Anterior cingulate cortex (tissue), 58 donors: ENCODE measurements at regions not wholly inside any gene's neighbourhood (a gene's known extent, or its start where the extent isn't known, plus 50 kb on each side); places are given as distances from the start of the nearest gene placed in this dataset.
"Not testable (repeated sequence)": the region's sequence is repeated elsewhere in the genome, so short reads cannot be mapped to it uniquely, and the experiment has no call there.

Experiments used
- DNase-seq, 58 donors: peaks; one replicate each; lab custom pipeline; 2025; lab: John Stamatoyannopoulos, UW

- DNase-seq: no peak
These were observed 88.9 kb downstream of the ADCYAP1 start for GRCh38 chr18:993560-993959.

DNA sequence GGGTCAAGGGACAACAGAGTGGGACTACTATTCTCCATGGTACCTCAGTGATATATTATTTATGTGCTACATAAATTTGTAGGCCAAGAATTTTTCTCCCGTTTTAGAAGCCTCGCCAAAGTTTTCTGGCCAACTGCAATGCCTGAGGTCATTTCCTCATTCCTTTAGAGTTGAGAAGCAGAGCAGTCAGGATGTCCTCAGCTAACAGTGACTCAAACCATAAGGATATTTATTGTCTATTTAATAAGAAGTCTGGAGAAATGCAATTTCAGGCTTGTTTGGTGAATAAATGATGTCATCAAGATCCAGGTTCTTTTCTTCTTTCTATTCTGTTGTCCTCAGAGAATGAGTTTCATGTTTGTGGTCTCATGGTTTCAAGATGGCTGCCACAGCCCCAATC, 91.0 kb downstream of the ADCYAP1 start:
- no peak for DNase-seq

DNA sequence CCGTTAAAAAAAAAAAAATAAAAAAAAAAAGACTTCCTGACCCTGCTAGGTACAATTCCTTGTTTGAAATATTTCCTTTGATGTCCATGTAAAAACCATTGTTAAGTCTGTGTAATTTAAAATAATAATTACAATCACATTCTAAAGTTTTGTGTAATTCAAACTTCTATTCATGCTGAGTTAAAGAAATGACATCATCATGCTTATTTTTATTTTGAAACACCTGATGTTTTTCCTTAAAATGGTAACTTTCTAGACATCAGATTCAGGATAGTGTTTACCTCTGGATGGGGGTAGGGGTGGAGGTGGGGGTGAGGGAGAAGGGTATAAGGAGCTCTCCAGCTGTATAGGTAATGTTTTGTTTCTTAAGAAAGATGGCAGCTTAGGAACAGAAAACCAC, 92.8 kb downstream of the ADCYAP1 start:
- no peak for DNase-seq

GRCh38 chr18:998936-999335, 94.3 kb downstream of the ADCYAP1 start:
- DNase-seq: no peak

- no peak for DNase-seq
These were observed 98.0 kb downstream of the ADCYAP1 start for GRCh38 chr18:1002653-1003178.

DNA sequence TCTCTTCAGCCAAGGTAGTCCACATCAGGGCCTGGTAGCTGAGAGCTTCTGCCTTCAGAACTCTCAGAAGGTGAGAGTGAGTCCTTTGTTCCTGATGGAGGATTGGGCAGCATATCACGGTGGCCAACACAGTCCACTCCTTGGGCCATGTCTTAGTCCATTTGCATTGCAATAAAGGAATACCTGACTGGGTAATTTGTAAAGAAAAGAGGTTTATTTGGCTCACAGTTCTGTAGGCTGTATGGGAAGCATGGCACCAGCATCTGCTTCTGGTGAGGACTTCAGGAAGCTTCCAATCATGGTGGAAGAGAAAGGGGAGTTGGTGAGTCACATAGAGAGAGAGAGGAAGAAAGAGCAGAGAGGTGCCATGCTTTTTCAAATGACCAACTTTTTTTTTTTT, 98.8 kb downstream of the ADCYAP1 start:
- DNase-seq: no peak

GRCh38 chr18:1006304-1006703, 101.6 kb downstream of the ADCYAP1 start:
- no peak for DNase-seq

DNA sequence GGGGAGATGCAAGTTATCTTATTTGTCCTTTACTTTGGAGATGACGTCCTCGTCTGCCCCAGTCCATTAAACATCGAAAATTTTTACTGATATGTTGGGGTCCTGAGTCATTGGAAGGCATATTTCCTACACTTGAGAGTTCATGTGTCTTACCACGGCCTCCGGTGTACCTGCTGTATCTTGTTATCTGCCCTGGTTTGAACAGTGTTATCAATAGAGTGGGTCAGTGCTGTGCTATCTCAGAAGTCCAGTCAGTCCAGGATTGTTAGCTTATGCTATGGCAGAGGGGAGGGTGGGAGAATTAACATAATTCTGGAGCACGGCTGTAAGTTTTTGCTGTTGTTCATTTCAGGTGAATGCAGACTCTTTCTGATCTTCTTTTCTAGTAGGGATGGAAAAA, 102.3 kb downstream of the ADCYAP1 start:
- no peak for DNase-seq

DNA sequence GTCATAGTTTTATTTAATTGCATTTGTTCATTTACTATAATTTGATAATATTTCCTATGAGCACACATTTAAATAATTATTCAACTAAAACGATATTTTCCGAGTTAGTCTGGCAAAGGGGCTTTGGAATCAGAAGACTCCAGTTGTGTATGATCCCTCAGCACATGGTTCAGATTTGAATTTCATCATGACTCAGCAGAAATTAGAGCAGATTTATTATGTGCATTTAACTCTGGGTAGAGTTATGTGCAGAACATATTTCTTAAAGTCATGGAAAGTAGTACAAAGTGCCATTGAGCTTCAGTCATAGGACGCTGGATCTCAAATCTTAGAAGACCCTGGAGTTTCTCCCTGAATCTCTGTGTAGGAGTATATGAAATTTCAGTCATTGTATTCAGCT, 106.7 kb downstream of the ADCYAP1 start:
- DNase-seq: no peak

DNA sequence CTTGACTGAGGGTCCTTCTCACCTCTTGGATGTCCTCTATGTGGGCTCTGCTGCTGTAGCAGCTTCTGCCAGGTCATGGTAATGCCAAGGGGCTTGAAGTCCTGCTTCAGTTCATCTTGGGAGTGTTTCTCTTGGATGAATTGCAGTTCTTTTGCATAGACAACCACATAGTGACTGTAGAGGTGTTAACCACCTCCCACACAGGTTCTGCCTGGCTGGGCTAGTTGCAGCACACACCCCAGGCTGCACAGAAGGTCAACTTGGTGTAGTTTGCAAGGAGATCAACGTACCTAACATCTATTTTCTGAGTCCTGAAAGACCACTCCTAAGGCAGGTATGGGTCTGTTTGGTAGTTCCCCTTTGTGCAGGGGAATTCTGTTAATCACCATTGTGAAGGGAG, 108.1 kb downstream of the ADCYAP1 start:
- DNase-seq: no peak

DNA sequence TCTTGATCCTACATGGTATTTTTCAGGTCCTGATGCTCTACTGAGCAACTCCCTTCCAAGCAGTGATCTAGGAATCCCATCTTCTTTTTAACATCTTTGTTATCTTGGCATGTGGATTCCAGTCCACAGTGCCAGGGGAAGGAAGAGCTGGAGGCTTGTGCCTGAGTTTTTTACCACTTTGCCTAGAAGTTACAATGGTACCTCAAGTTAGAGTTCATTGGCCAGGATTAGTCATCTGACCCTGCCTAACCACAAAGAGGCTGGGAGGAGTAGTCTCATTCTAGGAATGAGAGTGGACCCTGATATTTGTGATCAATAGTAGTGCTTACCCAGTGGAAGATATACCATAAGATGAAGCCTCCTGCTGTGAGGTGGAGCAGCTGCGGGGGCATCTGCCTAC, 109.3 kb downstream of the ADCYAP1 start:
- DNase-seq: no peak

GRCh38 chr18:1014509-1014908, 109.8 kb downstream of the ADCYAP1 start:
- no peak for DNase-seq

DNA sequence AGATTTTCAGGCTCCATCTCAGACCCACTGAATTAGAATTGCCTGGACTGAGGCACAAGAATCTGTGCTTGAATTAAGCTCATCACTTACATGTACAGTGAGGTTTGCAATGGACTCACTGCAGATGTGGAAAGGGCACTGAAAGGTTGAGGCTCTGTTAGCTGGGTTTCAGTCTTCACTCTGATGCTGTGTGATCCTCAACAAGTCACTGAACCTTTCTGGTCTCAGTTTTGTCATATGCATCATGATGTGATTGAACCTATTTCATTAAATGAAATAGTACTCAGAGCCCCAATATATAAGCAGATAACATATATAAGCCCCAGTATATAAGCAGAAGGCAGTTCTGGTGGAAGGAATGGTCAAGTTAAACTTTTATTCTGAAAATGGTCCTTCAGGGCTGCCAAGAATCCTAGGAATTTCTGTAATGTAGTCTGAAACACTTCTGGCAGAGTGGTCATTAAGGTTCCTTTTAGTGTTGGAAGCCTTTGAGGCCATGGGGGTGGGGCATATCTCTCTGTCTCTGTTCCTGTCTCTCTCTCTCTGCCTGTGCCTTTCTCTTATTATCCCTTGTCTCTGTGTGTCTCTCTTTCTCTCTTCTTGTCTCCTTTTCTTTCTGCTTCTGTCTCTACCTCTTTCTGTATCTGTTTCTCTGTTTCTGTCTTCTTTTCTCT, 110.4 kb downstream of the ADCYAP1 start:
- DNase-seq: no peak

DNA sequence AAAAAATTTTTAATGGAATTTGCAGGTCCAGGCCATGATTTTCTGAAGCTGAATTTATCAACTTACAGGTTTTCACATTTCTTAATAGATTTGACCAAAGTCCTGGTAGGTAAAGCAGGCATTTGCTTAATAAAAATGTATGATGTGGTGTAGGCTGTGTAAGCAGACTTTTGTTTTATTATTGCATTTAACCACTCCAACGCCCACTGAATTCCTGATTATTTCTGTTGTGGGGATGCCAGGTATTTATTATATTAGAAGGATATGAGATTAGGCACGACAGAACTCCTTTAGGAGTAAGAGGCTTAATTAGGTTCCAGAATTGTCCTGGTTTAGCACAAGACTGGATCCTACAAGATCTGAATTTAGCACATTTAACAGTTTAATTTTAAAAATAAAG, 111.1 kb downstream of the ADCYAP1 start:
- DNase-seq: no peak

- DNase-seq: no peak
These were observed 112.8 kb downstream of the ADCYAP1 start for GRCh38 chr18:1017227-1018058.

GRCh38 chr18:1018181-1018681, 113.6 kb downstream of the ADCYAP1 start:
- DNase-seq: no peak

DNA sequence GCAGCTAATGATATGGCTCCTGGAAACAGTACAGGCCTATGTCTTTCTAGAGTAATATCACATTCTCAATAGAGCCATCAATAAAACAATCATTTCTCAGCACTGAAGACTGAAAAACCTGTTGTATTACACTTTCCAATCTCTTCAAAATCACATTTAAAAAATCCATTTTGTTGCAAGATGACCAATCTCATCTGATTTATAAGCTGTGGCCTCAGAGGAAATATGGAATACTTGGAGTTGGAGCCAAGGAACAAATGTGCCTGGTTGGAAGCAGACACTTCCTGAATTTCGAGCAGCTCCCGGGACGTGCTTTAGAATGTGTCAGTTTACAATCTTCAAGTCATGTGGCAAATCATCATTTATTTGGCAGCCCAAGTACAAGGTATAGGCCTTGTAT, 114.5 kb downstream of the ADCYAP1 start:
- DNase-seq: no peak

DNA sequence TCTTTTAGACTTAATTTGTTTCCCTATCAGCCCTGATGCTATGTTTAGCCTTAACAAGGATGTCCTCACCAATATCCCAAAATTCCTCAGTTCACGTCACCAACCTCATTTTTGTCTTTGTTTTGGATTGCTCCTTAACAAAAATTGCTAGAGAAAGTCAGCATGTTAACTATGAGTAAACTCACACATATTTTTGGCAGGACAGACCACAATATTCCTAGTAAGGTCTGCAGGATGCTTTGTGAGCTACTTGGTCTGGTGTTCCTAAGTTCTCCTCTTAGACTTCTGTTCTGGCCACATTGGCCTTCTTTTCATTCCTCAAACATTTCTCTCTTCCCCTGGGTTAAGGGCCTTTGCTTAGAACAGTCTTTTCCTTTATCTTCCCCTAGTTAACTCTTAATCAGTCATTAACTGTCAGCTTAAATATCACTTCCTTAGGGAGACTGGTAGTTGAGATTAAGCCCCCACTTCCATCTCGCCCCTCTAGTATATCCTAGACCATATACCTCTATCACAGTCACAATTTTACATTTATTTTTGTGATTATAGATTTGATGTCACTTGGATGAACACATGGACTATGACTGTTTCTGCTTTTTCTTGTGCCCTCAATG, 116.2 kb downstream of the ADCYAP1 start:
- no peak for DNase-seq

- DNase-seq: no peak
These were observed 122.3 kb downstream of the ADCYAP1 start for GRCh38 chr18:1026930-1027329.

DNA sequence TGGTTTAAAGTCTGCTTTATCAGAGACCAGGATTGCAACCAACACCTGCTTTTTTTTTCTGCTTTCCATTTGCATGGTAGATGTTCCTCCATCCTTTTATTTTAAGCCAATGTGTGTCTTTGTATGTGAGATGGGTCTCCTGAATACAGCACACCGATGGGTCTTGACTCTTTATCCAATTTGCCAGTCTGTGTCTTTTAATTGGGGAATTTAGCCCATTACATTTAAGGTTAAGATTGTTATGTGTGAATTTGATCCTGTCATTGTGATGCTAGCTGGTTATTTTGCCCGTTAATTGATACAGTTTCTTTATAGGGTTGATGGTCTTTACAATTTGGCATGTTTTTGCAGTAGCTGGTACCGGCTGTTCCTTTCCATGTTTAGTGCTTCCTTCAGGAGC, 128.4 kb downstream of the ADCYAP1 start:
- DNase-seq: not testable (repeated sequence)

DNA sequence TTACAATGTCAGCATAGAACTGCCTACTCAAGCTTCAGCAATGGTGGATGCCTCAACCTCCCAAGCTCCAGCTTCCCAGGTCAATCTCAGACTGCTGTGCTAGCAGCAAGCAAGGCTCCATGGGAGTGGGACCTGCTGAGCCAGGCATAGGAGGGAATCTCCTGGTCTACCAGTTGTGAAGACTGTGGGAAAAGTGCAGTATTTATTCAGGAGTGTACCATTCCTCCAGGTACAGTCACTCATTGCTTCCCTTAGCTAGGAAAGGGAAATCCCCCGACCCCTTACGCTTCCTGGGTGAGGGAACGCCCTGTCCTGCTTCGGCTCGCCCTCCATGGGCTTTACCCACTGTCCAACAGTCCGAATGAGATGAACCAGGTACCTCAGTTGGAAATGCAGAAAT, 130.3 kb downstream of the ADCYAP1 start:
- DNase-seq: no peak
